CD14-positive monocyte (primary cell): ENCODE measurements at regions not wholly inside any gene's neighbourhood (a gene's known extent, or its start where the extent isn't known, plus 50 kb on each side); places are given as distances from the start of the nearest gene placed in this dataset.

Experiments used
- DNase-seq, 3 donors: peaks; one replicate each; pipeline ENCODE4 v3.0.0-alpha.2; 2011 to 2022
- H2AFZ ChIP-seq: 2 replicates; pipeline ENCODE4 v1.6.0; 2012; ENCODE audit warnings: mild to moderate bottlenecking, low read depth, low read length, inconsistent platforms; ENCODE audit not compliant: insufficient read depth, poor library complexity, severe bottlenecking
- H3K27ac ChIP-seq, 2 donors: 1 replicate in 1 of 2; 2 replicates in 1 of 2; pipeline ENCODE4 v1.5.1; 2012 to 2013; ENCODE audit warnings: low read length in 2 of 2, control low read depth in 1 of 2, inconsistent platforms in 1 of 2, low read depth in 1 of 2, mild to moderate bottlenecking in 1 of 2
- H3K27me3 ChIP-seq, 2 donors: one replicate each; pipeline versions ENCODE4 v1.6.0 to v1.6.1; 2011 to 2013; ENCODE audit warnings: low read length in 2 of 2; ENCODE audit not compliant: control insufficient read depth in 2 of 2, insufficient read depth in 2 of 2
- H3K36me3 ChIP-seq, 2 donors: replicated peaks in 1 of 2; 1 replicate in 1 of 2; 2 replicates in 1 of 2; pipeline versions ENCODE4 v1.5.1 to v1.6.1; 2012 to 2013; ENCODE audit warnings: low read length in 2 of 2, control low read depth in 1 of 2, inconsistent platforms in 1 of 2, mild to moderate bottlenecking in 1 of 2; ENCODE audit not compliant: insufficient read depth in 2 of 2, control insufficient read depth in 1 of 2
- H3K4me1 ChIP-seq, 2 donors: 1 replicate in 1 of 2; 2 replicates in 1 of 2; pipeline versions ENCODE4 v1.5.1 to v1.6.1; 2012 to 2013; ENCODE audit warnings: low read length in 2 of 2, control low read depth in 1 of 2, inconsistent platforms in 1 of 2, mild to moderate bottlenecking in 1 of 2, moderate library complexity in 1 of 2; ENCODE audit not compliant: insufficient read depth in 2 of 2, control insufficient read depth in 1 of 2
- H3K4me2 ChIP-seq: replicated peaks from 2 replicates; pipeline ENCODE3; 2012; ENCODE audit warnings: low read length, moderate library complexity, mild to moderate bottlenecking; ENCODE audit not compliant: poor library complexity, severe bottlenecking; ENCODE audit errors: extremely low read depth
- H3K4me3 ChIP-seq, 3 experiments: fragments of 200-600 bp in 1 of 3; sonication (generic) in 1 of 3; replicated peaks in 1 of 3; 1 replicate in 2 of 3; 2 replicates in 1 of 3; pipeline ENCODE4 v1.5.1; 2011 to 2013; ENCODE audit warnings: low read length in 3 of 3, mild to moderate bottlenecking in 3 of 3, control low read depth in 2 of 3, low read depth in 2 of 3, inconsistent platforms in 1 of 3, moderate library complexity in 1 of 3
- H3K79me2 ChIP-seq: 2 replicates; pipeline ENCODE4 v1.6.0; 2012; ENCODE audit warnings: mild to moderate bottlenecking, control low read depth, inconsistent platforms, low read length, moderate library complexity; ENCODE audit not compliant: insufficient read depth
- H3K9ac ChIP-seq: 2 replicates; pipeline ENCODE4 v1.6.0; 2017; ENCODE audit warnings: low read length, mild to moderate bottlenecking; ENCODE audit not compliant: insufficient read depth, poor library complexity, severe bottlenecking
- H3K9me3 ChIP-seq, 2 donors: replicated peaks in 1 of 2; 1 replicate in 1 of 2; 2 replicates in 1 of 2; pipeline versions ENCODE4 v1.5.1 to v1.6.1; 2012 to 2013; ENCODE audit warnings: low read length in 2 of 2, control low read depth in 1 of 2; ENCODE audit not compliant: control insufficient read depth in 1 of 2, insufficient read depth in 1 of 2
- H4K20me1 ChIP-seq: 2 replicates; pipeline ENCODE4 v1.6.0; 2012; ENCODE audit warnings: mild to moderate bottlenecking, low read length, control low read depth, moderate library complexity; ENCODE audit not compliant: insufficient read depth
- H3K27ac Mint-ChIP-seq, 7 donors: one replicate each; pipeline ENCODE4 v1.8.0; 2020; ENCODE audit warnings: mild to moderate bottlenecking in 7 of 7, mixed read lengths in 7 of 7, moderate library complexity in 6 of 7, inconsistent platforms in 2 of 7
- H3K27me3 Mint-ChIP-seq, 3 donors: one replicate each; pipeline ENCODE4 v1.8.0; 2021 to 2022; ENCODE audit warnings: low read depth in 3 of 3, mild to moderate bottlenecking in 3 of 3, mixed read lengths in 3 of 3, moderate library complexity in 3 of 3, inconsistent platforms in 1 of 3
- H3K36me3 Mint-ChIP-seq, 2 donors: one replicate each; pipeline ENCODE4 v1.8.0; 2020; ENCODE audit warnings: mixed read lengths in 2 of 2, inconsistent platforms in 1 of 2, mild to moderate bottlenecking in 1 of 2
- H3K4me1 Mint-ChIP-seq: one replicate; pipeline ENCODE4 v1.8.0; 2020; ENCODE audit warnings: mild to moderate bottlenecking, mixed read lengths
- H3K4me3 Mint-ChIP-seq, 2 donors: one replicate each; pipeline ENCODE4 v1.8.0; 2020; ENCODE audit warnings: mild to moderate bottlenecking in 2 of 2, mixed read lengths in 2 of 2, moderate library complexity in 1 of 2
- H3K9me3 Mint-ChIP-seq, 7 donors: one replicate each; pipeline ENCODE4 v1.8.0; 2020 to 2022; ENCODE audit warnings: mixed read lengths in 7 of 7, mild to moderate bottlenecking in 6 of 7, moderate library complexity in 6 of 7, inconsistent platforms in 2 of 7
- CTCF ChIP-seq: fragments of 200-600 bp; IDR thresholded peaks from one replicate; pipeline ENCODE4 v1.8.0; 2022; ENCODE audit warnings: antibody characterized with exemption, mild to moderate bottlenecking
- WGBS: methylation state at CpG from one replicate; pipeline ENCODE4 v1.1.5; 2013; ENCODE audit warnings: missing lambda C conversion rate; ENCODE audit not compliant: insufficient coverage; 5-methylcytosine and 5-hydroxymethylcytosine counted together
- intact Hi-C, 2 donors: fragments of 100-400 bp; cut with micrococcal nuclease; formaldehyde crosslinking; loops; one replicate each; pipeline versions ENCODE4 v1.15.0 to v1.15.1; 2023

GRCh38 chr7:51700593-51701215 is 384.1 kb upstream of the COBL start:
- Histone ChIP-seq H2AFZ (no peak overlapping the region), H3K27ac (no peak overlapping the region), H3K4me3 (no peak overlapping the region), H3K27me3 (no peaks in the 10 kb centered on the region), H3K9ac (no peak overlapping the region), H4K20me1 (no peaks in the 10 kb centered on the region), H3K9me3 (peaks cover 2 to 11% of the 10 kb centered on the region in 2 donors), H3K36me3 (no peaks in the 10 kb centered on the region), H3K79me2 (no peaks in the 10 kb centered on the region), H3K4me1 (no peaks in the 10 kb centered on the region), H3K4me2 (no peak overlapping the region)
- no peak overlapping the region for H3K4me3 Mint-ChIP-seq
- no peaks in the 10 kb centered on the region for H3K27me3 Mint-ChIP-seq
- WGBS: no CpG with 5 or more reads among the region's 3 CpGs
- intact Hi-C loops: no loop called here
- H3K4me1 Mint-ChIP-seq: no peaks in the 10 kb centered on the region
- no peak for DNase-seq
- H3K36me3 Mint-ChIP-seq: no peaks in the 10 kb centered on the region
- TF ChIP-seq CTCF: no peak
- H3K27ac Mint-ChIP-seq: no peak overlapping the region
- peaks cover 0 to 7% (median 3%) of the 10 kb centered on the region in 7 donors for H3K9me3 Mint-ChIP-seq

GRCh38 chr7:51693258-51693657 is 376.6 kb upstream of the COBL start:
- no peak for TF ChIP-seq CTCF
- no peaks in the 10 kb centered on the region for H3K79me2 ChIP-seq
- no peak for DNase-seq
- Mint-ChIP-seq H3K9me3 (peaks cover 0 to 12% (median 2%) of the 10 kb centered on the region in 7 donors), H3K4me3 (no peak overlapping the region), H3K27me3 (no peaks in the 10 kb centered on the region), H3K4me1 (no peaks in the 10 kb centered on the region), H3K36me3 (no peaks in the 10 kb centered on the region), H3K27ac (no peak overlapping the region)
- H3K27ac ChIP-seq: no peak overlapping the region
- no peaks in the 10 kb centered on the region for H3K27me3 ChIP-seq
- H3K4me2 ChIP-seq: no peak overlapping the region
- no peak overlapping the region for H2AFZ ChIP-seq
- no peaks in the 10 kb centered on the region for H3K36me3 ChIP-seq
- H3K9ac ChIP-seq: no peak overlapping the region
- no peaks in the 10 kb centered on the region for H4K20me1 ChIP-seq
- WGBS: 77% methylated on average over 3 of the region's 5 CpGs
- H3K4me1 ChIP-seq: no peaks in the 10 kb centered on the region
- intact Hi-C loops: no loop called here
- H3K4me3 ChIP-seq: no peak overlapping the region
- H3K9me3 ChIP-seq: peaks cover 5 to 16% of the 10 kb centered on the region in 2 donors
